GM21360 (cell line): ENCODE measurements at regions not wholly inside any gene's neighbourhood (a gene's known extent, or its start where the extent isn't known, plus 50 kb on each side); places are given as distances from the start of the nearest gene placed in this dataset.

ENCODE experiments used
- ATAC-seq: cut with Tn5 transposase; IDR thresholded peaks from one replicate; pipeline ENCODE4 v1.9.1; 2021; ENCODE audit warnings: mild to moderate bottlenecking, moderate library complexity; ENCODE audit not compliant: unreplicated experiment

GRCh38 chr4:19915276-19915675 lies 336.4 kb upstream of the SLIT2 start:
- ATAC-seq: no peak

- no peak for ATAC-seq
These were observed 338.1 kb upstream of the SLIT2 start for GRCh38 chr4:19913650-19914049.

- no peak for ATAC-seq
These were observed 340.7 kb upstream of the SLIT2 start for GRCh38 chr4:19910861-19911525.

GRCh38 chr4:19905024-19905423 lies 346.7 kb upstream of the SLIT2 start:
- no peak for ATAC-seq

GRCh38 chr4:19888587-19888986 lies 363.1 kb upstream of the SLIT2 start:
- ATAC-seq: no peak

- no peak for ATAC-seq
These were observed 367.9 kb upstream of the SLIT2 start for GRCh38 chr4:19883841-19884240.

GRCh38 chr4:19880206-19880605 lies 371.5 kb upstream of the SLIT2 start:
- ATAC-seq: no peak

GRCh38 chr4:19879330-19879729 lies 372.4 kb upstream of the SLIT2 start:
- no peak for ATAC-seq

GRCh38 chr4:19857991-19858390 lies 393.7 kb upstream of the SLIT2 start:
- ATAC-seq: no peak

GRCh38 chr4:19857380-19857779 lies 394.3 kb upstream of the SLIT2 start:
- ATAC-seq: no peak

- no peak for ATAC-seq
These were observed 400.8 kb upstream of the SLIT2 start for GRCh38 chr4:19850909-19851308.

- no peak for ATAC-seq
These were observed 407.3 kb upstream of the SLIT2 start for GRCh38 chr4:19844446-19844845.

GRCh38 chr4:19842471-19842870 lies 409.2 kb upstream of the SLIT2 start:
- no peak for ATAC-seq

GRCh38 chr4:19838858-19839257 lies 412.8 kb upstream of the SLIT2 start:
- no peak for ATAC-seq

GRCh38 chr4:19835429-19835828 lies 416.3 kb upstream of the SLIT2 start:
- no peak for ATAC-seq

GRCh38 chr4:19832411-19832810 lies 419.3 kb upstream of the SLIT2 start:
- no peak for ATAC-seq

GRCh38 chr4:19831644-19832285 lies 419.9 kb upstream of the SLIT2 start:
- ATAC-seq: no peak

GRCh38 chr4:19829101-19829500 lies 422.6 kb upstream of the SLIT2 start:
- ATAC-seq: no peak

- ATAC-seq: no peak
These were observed 427.9 kb upstream of the SLIT2 start for GRCh38 chr4:19823781-19824180.

- ATAC-seq: no peak
These were observed 432.0 kb upstream of the SLIT2 start for GRCh38 chr4:19819737-19820136.

- ATAC-seq: no peak
These were observed 441.7 kb upstream of the SLIT2 start for GRCh38 chr4:19809989-19810388.

GRCh38 chr4:19807505-19807904 lies 444.2 kb upstream of the SLIT2 start:
- ATAC-seq: no peak

- no peak for ATAC-seq
These were observed 444.8 kb upstream of the SLIT2 start for GRCh38 chr4:19806865-19807264.
